ENCODE measurements at regions not wholly inside any gene's neighbourhood (a gene's known extent, or its start where the extent isn't known, plus 50 kb on each side); places are given as distances from the start of the nearest gene placed in this dataset.
"Not testable (repeated sequence)": the region's sequence is repeated elsewhere in the genome, so short reads cannot be mapped to it uniquely, and the experiment has no call there.

DNA sequence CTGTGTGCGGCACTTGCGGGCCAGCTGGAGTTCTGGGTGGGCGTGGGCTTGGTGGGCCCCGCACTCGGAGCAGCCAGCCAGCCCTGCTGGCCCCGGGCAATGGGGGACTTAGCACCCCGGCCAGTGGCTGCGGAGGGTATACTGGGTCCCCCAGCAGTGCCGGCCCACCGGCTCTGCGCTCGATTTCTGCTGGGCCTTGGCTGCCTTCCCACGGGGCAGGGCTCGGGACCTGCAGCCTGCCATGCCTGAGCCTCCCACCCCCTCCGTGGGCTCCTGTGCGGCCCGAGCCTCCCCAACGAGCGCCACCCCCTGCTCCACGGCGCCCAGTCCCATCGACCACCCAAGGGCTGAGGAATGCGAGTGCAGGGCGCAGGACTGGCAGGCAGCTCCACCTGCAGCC is 96.1 kb upstream of the MYRIP start:
- TF ChIP-seq GABPA (IDR thresholded peaks at IDR 0.05; ENCODE audit: low read depth); POLR2AphosphoS5 (IDR thresholded peaks at IDR 0.05; ENCODE audit: low read depth); SPI1 (IDR thresholded peaks at IDR 0.05; ENCODE audit: borderline replicate concordance, low read depth): not testable (repeated sequence)
- TF ChIP-seq, protein P1, sequence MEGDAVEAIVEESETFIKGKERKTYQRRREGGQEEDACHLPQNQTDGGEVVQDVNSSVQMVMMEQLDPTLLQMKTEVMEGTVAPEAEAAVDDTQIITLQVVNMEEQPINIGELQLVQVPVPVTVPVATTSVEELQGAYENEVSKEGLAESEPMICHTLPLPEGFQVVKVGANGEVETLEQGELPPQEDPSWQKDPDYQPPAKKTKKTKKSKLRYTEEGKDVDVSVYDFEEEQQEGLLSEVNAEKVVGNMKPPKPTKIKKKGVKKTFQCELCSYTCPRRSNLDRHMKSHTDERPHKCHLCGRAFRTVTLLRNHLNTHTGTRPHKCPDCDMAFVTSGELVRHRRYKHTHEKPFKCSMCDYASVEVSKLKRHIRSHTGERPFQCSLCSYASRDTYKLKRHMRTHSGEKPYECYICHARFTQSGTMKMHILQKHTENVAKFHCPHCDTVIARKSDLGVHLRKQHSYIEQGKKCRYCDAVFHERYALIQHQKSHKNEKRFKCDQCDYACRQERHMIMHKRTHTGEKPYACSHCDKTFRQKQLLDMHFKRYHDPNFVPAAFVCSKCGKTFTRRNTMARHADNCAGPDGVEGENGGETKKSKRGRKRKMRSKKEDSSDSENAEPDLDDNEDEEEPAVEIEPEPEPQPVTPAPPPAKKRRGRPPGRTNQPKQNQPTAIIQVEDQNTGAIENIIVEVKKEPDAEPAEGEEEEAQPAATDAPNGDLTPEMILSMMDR (IDR thresholded peaks at IDR 0.05; ENCODE audit: insufficient read depth, low read length): not testable (repeated sequence)
- TF ChIP-seq, protein P2, sequence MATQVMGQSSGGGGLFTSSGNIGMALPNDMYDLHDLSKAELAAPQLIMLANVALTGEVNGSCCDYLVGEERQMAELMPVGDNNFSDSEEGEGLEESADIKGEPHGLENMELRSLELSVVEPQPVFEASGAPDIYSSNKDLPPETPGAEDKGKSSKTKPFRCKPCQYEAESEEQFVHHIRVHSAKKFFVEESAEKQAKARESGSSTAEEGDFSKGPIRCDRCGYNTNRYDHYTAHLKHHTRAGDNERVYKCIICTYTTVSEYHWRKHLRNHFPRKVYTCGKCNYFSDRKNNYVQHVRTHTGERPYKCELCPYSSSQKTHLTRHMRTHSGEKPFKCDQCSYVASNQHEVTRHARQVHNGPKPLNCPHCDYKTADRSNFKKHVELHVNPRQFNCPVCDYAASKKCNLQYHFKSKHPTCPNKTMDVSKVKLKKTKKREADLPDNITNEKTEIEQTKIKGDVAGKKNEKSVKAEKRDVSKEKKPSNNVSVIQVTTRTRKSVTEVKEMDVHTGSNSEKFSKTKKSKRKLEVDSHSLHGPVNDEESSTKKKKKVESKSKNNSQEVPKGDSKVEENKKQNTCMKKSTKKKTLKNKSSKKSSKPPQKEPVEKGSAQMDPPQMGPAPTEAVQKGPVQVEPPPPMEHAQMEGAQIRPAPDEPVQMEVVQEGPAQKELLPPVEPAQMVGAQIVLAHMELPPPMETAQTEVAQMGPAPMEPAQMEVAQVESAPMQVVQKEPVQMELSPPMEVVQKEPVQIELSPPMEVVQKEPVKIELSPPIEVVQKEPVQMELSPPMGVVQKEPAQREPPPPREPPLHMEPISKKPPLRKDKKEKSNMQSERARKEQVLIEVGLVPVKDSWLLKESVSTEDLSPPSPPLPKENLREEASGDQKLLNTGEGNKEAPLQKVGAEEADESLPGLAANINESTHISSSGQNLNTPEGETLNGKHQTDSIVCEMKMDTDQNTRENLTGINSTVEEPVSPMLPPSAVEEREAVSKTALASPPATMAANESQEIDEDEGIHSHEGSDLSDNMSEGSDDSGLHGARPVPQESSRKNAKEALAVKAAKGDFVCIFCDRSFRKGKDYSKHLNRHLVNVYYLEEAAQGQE (IDR thresholded peaks at IDR 0.05; ENCODE audit: insufficient replicate concordance, low read depth): not testable (repeated sequence)
